HG03025 (cell line): ENCODE measurements at regions not wholly inside any gene's neighbourhood (a gene's known extent, or its start where the extent isn't known, plus 50 kb on each side); places are given as distances from the start of the nearest gene placed in this dataset.
"Not testable (repeated sequence)": the region's sequence is repeated elsewhere in the genome, so short reads cannot be mapped to it uniquely, and the experiment has no call there.

Experiments
- ATAC-seq: cut with Tn5 transposase; IDR thresholded peaks from one replicate; pipeline ENCODE4 v1.9.1; 2021; ENCODE audit warnings: mild to moderate bottlenecking, moderate library complexity; ENCODE audit not compliant: unreplicated experiment, low FRiP score

DNA sequence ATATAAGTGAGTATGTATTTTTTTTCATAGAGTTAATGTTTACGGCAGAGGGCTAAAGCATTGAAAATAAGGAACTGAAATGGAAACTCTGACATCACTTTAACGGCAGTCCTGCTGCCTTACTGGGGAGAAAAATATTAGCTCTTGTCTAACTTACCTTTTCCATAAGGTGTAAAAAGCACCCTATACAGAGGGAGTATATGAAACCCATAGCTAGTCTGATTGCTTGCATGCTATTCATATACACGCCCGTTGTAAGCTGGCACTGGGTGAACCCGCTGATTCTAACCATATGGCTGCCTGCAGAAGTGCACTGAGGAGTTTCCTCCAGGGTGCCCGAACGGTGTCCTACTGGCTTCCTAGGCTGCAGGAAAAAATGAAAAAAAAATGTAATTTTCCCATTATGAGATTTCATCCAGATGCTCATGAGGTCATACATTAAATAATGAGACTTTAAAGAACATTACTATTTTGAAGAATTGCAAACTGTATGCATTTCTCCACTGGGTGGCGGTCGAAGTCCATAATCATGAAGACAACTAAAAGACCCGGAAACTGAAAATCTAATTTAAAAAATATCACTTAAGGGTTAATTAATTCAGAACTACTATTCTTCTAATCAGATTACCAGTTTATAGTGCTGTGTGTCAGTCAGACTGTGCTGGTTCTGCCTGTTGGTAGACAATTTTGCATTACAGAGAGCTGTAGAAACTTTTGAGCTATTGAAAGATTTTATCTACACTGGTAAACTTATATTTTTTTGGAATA is 144.7 kb downstream of the ALX1 start:
- ATAC-seq, result peak; percentile 96

DNA sequence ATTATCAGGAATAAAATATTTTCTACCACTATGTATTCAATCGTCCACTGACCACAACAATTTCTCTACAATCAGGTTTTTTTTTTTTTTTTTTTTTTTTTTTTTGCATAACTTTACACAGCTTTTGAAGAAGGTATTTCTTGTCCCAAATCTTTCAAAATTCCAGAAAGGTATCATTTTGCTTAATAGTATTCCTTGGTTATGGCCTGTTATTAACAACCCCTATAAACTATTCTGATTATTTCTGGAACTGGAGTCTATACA is 145.3 kb downstream of the ALX1 start:
- ATAC-seq, result no peak

GRCh38 chr12:85425926-85426325 is 145.9 kb downstream of the ALX1 start:
- ATAC-seq, result no peak

DNA sequence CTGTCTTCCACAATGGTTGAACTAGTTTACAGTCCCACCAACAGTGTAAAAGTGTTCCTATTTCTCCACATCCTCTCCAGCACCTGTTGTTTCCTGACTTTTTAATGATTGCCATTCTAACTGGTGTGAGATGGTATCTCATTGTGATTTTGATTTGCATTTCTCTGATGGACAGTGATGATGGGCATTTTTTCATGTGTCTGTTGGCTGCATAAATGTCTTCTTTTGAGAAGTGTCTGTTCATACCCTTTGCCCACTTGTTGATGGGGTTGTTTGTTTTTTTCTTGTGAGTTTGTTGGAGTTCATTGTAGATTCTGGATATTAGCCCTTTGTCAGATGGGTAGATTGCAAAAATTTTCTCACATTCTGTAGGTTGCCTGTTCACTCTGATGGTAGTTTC is 153.1 kb downstream of the ALX1 start:
- not testable (repeated sequence) for ATAC-seq

DNA sequence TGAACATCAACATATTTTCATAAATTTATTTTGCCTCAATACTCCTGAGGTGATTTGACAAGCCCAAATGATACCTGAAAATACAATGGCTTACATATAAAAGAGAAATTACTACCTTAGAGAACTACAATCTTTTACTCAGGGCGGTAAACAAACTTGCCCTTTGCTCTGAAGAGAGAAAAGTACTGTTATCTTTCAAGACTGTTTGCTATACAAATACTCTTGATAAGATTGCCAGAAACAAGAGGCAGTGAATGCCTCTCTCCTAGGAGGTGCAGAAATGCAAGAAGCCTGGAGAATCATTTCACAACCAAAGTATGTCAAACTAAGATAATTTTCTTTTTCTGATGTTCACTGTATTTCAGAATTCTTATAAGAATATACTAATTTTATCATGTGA is 160.3 kb downstream of the ALX1 start:
- ATAC-seq, result no peak

DNA sequence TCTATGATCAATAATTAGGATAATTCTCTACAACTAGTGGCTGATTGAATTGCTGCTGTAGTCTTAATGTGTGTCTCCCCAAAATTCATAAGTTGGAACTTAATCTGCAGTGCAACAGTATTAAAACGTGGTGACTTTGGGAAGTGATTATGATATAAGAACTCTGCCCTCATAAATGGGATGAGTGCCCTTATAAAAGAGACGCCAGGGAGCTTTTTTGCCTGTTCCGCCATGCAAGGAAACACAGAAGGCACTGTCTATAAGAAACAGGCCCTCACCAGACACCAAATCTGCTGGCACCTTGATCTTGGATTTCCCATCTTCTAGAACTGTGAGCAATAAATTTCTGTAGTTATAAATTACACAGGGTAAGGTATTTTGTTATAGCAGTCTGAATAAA is 161.0 kb downstream of the ALX1 start:
- no peak for ATAC-seq

DNA sequence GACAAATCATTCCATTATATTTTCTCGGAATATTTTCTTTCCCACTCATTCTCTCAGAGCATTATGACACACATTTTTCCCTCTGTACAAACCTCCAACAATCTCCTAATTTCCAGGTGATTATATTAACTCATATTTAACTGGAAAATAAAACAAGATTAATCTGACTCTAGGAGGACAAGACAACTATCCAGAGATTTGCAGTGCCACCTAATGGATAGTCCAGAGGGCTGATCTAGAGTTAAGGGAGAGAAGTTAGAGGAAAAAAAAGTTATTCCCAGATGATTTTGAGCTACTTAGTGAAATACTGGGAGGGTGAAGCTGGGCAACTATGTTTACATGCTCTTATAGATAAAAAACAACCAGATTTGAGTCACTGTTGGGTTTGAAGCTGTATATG is 161.7 kb downstream of the ALX1 start:
- ATAC-seq, result no peak

GRCh38 chr12:85445060-85445938 is 165.3 kb downstream of the ALX1 start:
- ATAC-seq, result no peak

DNA sequence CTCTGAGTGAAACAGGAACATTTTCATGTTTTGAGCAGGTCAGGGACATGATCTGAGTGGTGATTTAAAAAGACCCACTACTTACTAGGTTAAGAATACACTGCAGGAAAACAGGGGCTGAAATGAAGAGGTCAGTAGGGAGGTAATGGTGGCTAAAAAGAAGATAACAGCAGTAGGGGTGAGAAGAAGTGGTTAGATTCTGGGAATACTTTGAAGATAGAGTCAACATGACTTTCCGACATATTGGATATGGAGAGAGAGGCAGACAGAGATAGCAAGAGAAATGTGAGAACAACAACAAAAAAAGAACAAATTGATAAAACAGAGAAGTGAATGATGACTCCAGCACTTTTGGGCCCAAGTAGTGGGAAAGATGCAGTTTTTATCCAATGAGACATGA is 168.0 kb downstream of the ALX1 start:
- ATAC-seq, result no peak

GRCh38 chr12:85448548-85449139 is 168.6 kb downstream of the ALX1 start:
- ATAC-seq, result no peak

DNA sequence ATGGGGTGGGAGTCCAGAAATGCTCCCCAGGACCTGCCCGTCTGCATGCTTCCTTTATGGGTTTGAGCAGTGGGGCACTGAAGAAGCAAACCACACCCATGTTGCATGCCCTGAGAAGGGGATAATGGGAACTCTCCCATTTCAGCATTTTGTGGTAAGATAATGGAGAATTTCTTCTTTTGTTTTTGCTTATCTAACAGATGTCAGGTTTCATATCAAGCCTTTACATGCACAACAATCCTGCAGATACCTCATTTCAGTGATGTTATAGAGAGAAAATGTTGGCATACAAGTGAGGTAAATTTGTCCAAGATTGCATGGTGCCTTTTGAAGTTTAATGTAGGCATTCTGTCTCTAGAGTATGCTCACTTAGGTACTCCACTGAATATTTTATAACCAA is 177.0 kb downstream of the ALX1 start:
- no peak for ATAC-seq

DNA sequence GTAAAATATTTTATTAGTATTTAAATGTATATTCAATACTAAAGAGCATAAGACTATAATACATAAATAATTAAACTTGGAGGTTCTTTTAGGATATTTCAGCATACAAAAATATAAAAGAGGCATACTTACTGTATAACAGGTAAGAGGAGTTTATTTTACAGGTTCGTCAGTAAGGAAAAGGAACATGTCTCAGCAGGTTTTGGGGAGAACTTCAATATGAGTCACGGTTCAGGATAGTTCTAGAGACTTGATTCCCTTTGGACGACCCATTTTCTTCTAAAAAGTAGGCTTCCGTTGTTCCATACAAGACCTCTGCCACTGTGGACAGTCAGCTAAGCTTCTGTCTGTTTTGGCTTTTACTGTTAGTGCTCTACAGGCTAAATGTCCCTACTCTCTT is 181.1 kb downstream of the ALX1 start:
- ATAC-seq, result no peak

- no peak for ATAC-seq
These were observed 182.9 kb downstream of the ALX1 start for GRCh38 chr12:85462888-85463287.

- ATAC-seq, result no peak
These were observed 186.9 kb downstream of the ALX1 start for GRCh38 chr12:85466890-85467289.

- ATAC-seq, result peak; percentile 92
These were observed 188.5 kb downstream of the ALX1 start for GRCh38 chr12:85468356-85469157.

DNA sequence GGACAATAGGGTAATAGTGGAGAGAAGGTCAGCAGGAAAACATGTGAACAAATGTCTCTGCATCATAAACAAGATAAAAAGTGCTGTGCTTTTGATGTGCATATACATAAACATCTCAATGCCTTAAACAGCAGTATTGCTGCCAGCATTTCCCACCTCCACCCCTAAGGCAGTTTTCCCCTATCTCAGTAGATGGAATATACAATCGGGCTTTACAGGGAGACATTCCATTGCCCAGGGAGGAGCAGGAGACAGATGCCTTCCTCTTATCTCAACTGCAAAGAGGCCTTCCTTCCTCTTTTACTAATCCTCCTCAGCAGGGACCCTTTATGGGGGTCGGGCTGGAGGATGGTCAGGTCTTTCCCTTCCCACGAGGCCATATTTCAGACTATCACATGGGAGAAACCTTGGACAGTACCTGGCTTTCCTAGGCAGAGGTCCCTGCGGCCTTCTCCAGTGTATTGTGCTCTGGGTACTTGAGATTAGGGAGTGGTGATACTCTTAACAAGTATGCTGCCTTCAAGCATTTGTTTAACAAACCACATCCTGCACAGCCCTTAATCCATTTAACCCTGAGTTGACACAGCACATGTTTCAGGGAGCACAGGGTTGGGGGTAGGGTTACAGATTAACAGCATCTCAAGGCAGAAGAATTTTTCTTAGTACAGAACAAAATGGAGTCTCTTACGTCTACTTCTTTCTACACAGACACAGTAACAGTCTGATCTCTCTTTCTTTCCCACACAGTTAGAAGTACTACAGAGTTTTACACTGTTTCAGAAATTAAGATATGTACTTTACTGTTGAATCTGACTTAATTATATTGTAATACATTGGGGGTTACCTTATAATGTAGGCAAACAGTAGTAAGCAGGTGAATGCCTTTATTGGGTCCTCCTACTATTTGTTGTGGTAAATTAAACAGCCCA is 189.4 kb downstream of the ALX1 start:
- not testable (repeated sequence) for ATAC-seq

GRCh38 chr12:85475277-85475676 is 195.3 kb downstream of the ALX1 start:
- ATAC-seq, result not testable (repeated sequence)

DNA sequence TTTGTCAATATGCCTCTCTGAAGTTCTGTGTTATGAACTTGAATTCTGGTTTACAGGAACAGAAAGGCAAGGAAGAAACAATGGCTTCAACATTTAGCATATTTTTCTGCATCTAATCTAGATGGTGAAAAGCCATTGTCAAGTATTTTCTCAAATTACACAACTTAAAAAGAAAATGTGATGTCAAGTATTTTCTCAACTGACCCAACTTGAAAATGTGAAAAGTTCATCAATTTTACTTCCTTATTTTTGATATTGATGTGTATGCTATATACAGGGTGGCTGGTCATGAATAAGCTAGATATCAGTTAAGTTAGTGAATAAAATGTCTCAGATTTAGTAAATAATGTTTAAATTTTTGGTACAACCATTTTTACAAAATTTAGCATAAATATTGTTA is 196.7 kb downstream of the ALX1 start:
- no peak for ATAC-seq

GRCh38 chr12:85484387-85484786 is 204.4 kb downstream of the ALX1 start:
- peak; percentile 82 for ATAC-seq

GRCh38 chr12:85489194-85489593 is 209.2 kb downstream of the ALX1 start:
- no peak for ATAC-seq
